ENCODE measurements at regions not wholly inside any gene's neighbourhood (a gene's known extent, or its start where the extent isn't known, plus 50 kb on each side); places are given as distances from the start of the nearest gene placed in this dataset.

- no peak for DNase-seq (ENCODE audit: low read depth)
These were observed 267.9 kb upstream of the FAT3 start for GRCh38 chr11:91956711-91957110.

- DNase-seq (ENCODE audit: low read depth): no peak
These were observed 269.4 kb upstream of the FAT3 start for GRCh38 chr11:91955206-91955605.

- DNase-seq (ENCODE audit: low read depth): no peak
These were observed 272.6 kb upstream of the FAT3 start for GRCh38 chr11:91952056-91952455.

GRCh38 chr11:91947215-91947820 is 277.3 kb upstream of the FAT3 start:
- no peak for DNase-seq (ENCODE audit: low read depth)

GRCh38 chr11:91946397-91946951 is 278.1 kb upstream of the FAT3 start:
- DNase-seq (ENCODE audit: low read depth): no peak

- DNase-seq (ENCODE audit: low read depth): no peak
These were observed 289.5 kb upstream of the FAT3 start for GRCh38 chr11:91935120-91935519.

- DNase-seq (ENCODE audit: low read depth): no peak
These were observed 292.3 kb upstream of the FAT3 start for GRCh38 chr11:91932151-91932821.

GRCh38 chr11:91927448-91927847 is 297.2 kb upstream of the FAT3 start:
- no peak for DNase-seq (ENCODE audit: low read depth)

- DNase-seq (ENCODE audit: low read depth): no peak
These were observed 297.7 kb upstream of the FAT3 start for GRCh38 chr11:91926965-91927364.

GRCh38 chr11:91922846-91923245 is 301.8 kb upstream of the FAT3 start:
- DNase-seq (ENCODE audit: low read depth): no peak

GRCh38 chr11:91921974-91922373 is 302.6 kb upstream of the FAT3 start:
- DNase-seq (ENCODE audit: low read depth): no peak

- no peak for DNase-seq (ENCODE audit: low read depth)
These were observed 311.2 kb upstream of the FAT3 start for GRCh38 chr11:91913407-91913806.

- no peak for DNase-seq (ENCODE audit: low read depth)
These were observed 312.3 kb upstream of the FAT3 start for GRCh38 chr11:91912322-91912721.

- DNase-seq (ENCODE audit: low read depth): no peak
These were observed 317.6 kb upstream of the FAT3 start for GRCh38 chr11:91906871-91907624.

GRCh38 chr11:91904792-91905785 is 319.5 kb upstream of the FAT3 start:
- DNase-seq (ENCODE audit: low read depth): no peak

GRCh38 chr11:91902312-91902711 is 322.3 kb upstream of the FAT3 start:
- no peak for DNase-seq (ENCODE audit: low read depth)

- no peak for DNase-seq (ENCODE audit: low read depth)
These were observed 344.0 kb upstream of the FAT3 start for GRCh38 chr11:91880660-91881059.

- DNase-seq (ENCODE audit: low read depth): no peak
These were observed 347.9 kb upstream of the FAT3 start for GRCh38 chr11:91876746-91877145.

- DNase-seq (ENCODE audit: low read depth): no peak
These were observed 352.4 kb upstream of the FAT3 start for GRCh38 chr11:91872243-91872642.

GRCh38 chr11:91871791-91872190 is 352.8 kb upstream of the FAT3 start:
- no peak for DNase-seq (ENCODE audit: low read depth)

- no peak for DNase-seq (ENCODE audit: low read depth)
These were observed 353.6 kb upstream of the FAT3 start for GRCh38 chr11:91871048-91871447.
